DMS114 treated with DMSO at 0.1 percent for 48 hours (cell line): ENCODE measurements at regions not wholly inside any gene's neighbourhood (a gene's known extent, or its start where the extent isn't known, plus 50 kb on each side); places are given as distances from the start of the nearest gene placed in this dataset.

ENCODE experiments used
- DNase-seq: peaks from one replicate; lab custom pipeline; 2025; ENCODE audit not compliant: unreplicated experiment; lab: John Stamatoyannopoulos, UW

- DNase-seq, result no peak
These were observed 55.1 kb upstream of the SLC25A26 start for GRCh38 chr3:66165660-66166059.

- no peak for DNase-seq
These were observed 56.6 kb upstream of the SLC25A26 start for GRCh38 chr3:66164155-66164554.

DNA sequence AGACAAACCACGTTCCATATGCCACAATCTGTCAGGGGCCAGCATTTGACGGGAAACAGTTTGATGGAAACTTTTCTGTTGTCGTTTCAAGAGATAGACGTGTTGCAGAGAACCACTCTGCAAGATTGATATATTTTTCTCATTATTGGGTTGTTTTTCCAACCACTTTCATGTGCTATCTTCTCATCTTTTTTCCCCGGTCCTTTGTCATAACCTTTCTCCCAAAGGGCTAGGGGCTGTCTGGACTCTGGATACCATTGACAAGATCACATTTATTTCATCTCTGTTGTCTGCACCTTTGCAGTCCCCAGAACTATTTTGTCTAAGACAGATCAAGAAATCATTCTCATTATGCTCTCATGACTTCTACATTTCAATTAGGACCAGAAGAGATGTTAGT is 57.6 kb upstream of the SLC25A26 start:
- DNase-seq, result no peak

DNA sequence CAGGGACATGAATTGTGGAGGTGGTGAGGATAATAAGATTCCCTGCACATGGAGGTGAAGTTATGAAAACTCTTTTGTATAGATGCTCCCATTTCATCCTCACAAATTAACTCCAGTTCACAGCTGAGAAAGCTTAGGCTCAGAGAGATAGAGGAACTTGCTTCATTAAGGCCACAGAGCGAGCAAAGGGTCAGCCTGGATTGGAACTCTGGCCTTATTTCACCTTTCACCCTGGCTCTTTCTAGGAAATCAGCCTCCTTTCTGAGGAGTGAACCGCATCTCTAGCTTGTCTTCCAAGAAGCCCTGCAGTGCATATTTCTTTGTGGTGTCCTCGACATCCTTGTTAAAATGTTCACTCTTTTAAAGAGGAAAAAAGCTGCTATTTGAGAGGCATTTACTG is 58.0 kb upstream of the SLC25A26 start:
- no peak for DNase-seq

DNA sequence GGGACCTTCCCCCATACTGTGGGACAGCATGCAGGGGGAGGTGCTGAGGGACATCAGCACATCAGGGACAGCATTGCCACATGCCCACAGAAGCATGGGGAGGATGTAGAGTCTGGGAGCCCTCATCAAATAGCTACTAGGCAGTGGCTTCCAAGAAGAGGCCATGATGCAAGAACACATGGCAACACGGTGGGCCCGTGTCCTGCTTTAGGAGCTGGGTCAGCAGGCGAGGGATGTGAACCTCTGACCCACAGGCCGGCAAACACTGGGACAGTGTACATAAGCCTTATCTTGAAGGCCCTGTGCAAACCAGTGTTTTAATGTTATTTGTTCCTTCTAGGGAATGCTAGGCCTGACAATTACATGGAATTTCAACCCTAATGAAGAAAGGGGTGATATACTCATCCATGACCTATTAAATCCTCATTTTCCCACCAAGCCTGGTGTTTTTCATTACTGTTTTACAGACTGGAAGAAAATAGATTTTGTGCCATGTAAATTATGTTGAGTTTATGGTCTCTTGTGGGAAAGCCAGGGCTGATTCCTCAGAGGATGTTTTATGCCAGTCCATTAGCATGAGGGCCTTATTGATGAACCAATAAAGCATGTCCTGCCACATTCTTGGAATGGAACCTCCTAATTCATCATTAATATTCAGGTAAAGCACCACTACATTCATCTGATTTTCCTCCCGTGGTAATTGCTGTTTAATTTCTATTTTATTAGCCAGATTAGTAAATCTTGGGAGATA is 61.7 kb upstream of the SLC25A26 start:
- no peak for DNase-seq

DNA sequence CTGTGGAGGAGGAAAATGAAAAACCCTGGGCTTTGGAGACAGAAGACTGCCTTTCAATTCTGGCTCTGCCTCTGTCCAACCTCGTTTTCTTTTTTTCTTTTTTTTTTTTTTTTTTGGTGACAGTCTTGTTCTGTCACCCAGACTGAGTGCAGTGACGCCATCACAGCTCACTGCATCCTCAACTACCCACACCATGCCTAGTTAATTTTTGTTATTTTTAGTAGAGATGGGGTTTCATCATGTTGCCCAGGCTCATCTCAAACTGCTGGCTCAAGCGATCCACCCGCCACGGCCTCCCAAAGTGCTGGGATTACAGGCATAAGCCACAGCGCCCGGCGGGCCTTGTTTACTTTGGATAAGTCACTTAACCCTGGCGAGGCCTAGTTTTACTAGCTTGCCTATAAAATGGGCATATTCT is 66.3 kb upstream of the SLC25A26 start:
- DNase-seq, result no peak

DNA sequence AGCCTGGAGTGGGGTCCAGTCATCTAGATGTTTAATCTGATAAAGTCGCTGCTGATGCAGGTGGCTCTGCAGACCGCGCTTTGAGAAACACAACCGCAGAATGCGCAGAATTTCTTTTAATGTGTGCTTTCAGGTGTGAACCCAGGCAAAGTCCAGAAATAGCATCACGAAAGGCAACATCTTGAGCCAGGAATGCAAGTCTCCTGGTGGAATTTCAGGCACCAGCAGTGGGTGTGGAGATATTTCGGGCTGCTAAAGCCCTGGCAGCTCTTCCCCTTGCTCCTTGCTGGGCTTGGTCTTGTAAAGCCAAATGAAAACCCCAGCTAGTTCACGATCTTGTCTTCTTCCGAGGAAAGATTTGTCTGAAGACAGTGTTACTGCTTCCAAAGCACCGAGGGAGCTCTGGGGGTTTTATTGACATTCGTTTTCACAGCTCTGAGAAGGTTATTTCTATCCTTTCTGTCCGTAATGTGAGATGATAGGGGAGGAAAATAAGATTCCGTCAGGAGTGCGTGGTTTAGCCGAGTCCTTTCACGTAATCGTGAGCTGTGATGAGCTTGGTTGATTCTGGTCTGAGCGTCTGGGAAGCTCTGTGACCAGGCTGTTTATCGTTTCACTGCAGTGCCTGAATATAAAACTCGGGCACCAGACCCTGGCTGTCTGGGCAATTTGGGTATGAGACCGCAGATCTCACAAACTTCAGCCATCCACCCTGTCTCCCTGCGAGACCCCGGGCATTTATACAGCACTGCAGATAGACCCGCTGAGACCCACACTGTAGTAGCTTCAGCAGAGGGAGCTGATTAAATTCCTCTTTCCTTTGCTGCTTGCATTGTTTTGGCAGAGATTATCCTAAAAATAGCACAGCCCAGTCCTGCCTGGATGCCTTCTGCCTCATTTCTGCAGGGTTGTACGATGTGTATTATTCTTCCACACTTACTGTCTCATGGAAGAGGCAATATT is 67.0 kb upstream of the SLC25A26 start:
- DNase-seq, result no peak

GRCh38 chr3:66152336-66152735 is 68.5 kb upstream of the SLC25A26 start:
- no peak for DNase-seq

GRCh38 chr3:66150977-66151376 is 69.8 kb upstream of the SLC25A26 start:
- no peak for DNase-seq

- no peak for DNase-seq
These were observed 71.5 kb upstream of the SLC25A26 start for GRCh38 chr3:66149269-66149668.

DNA sequence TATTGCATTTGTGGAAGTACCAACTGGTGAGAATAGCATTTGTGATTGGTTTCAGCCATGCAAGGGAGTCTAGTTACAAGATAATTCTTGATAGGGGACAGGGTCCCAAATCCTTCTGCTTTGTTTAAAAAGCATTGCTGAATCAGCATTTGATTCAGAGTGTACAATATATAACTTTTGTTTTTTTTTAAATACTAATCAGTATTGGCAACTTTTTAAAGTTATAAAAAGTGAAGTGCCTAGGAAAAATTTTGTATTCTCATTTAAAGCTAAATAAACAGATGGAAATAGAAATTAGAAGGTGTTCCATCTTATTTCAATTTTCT is 75.4 kb upstream of the SLC25A26 start:
- no peak for DNase-seq

GRCh38 chr3:66144568-66145407 is 76.0 kb upstream of the SLC25A26 start:
- DNase-seq, result no peak

GRCh38 chr3:66142079-66142478 is 78.7 kb upstream of the SLC25A26 start:
- no peak for DNase-seq

- DNase-seq, result no peak
These were observed 79.9 kb upstream of the SLC25A26 start for GRCh38 chr3:66140743-66141372.

GRCh38 chr3:66140106-66140505 is 80.7 kb upstream of the SLC25A26 start:
- DNase-seq, result no peak

GRCh38 chr3:66139415-66139814 is 81.4 kb upstream of the SLC25A26 start:
- no peak for DNase-seq

DNA sequence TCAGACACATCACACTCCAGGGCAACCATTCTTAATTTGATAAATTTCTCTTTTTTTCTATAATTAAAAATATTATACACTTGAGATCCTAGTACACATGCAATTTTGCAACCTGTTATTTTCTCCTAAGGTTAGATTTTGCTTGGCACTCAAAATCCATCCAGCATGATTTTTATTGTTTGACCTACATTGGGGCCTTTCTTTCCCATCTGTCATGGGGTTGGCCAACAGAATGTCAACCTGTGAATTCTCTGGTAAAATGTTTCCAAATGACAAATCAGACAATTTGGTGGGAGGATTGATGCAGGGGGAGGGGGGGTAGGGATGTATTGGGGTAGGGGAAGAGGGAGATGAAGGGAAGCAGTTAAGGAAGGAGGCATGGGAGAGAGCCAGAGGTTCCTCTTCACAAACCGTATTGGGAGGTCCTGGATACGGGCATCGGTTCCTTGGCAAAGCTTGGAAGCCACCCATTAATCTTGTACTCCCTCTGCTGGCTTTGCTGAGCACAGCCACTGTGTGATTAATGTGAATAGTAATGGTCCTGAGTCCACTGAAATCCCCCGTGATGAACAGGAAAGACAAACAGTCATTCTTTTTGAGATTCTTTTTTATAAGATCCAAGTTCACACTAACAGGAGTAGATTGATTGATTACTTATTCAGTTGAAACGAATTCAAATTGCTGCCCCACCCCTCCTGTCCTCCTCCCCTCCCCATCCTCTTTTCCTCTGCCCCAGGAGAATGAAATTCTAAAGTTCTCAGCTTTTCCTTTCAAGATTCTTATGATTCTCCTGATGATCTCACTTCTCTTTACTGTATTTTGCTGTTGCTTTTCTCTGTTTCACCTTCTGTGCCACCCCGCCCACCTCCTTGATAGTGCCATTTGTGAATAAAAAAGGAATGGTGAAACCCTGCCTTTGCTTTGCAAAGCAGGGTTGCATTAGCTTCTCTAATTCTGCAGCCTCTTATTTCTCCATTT is 82.2 kb upstream of the SLC25A26 start:
- DNase-seq, result peak; percentile 53

GRCh38 chr3:66136597-66136996 is 84.2 kb upstream of the SLC25A26 start:
- no peak for DNase-seq

DNA sequence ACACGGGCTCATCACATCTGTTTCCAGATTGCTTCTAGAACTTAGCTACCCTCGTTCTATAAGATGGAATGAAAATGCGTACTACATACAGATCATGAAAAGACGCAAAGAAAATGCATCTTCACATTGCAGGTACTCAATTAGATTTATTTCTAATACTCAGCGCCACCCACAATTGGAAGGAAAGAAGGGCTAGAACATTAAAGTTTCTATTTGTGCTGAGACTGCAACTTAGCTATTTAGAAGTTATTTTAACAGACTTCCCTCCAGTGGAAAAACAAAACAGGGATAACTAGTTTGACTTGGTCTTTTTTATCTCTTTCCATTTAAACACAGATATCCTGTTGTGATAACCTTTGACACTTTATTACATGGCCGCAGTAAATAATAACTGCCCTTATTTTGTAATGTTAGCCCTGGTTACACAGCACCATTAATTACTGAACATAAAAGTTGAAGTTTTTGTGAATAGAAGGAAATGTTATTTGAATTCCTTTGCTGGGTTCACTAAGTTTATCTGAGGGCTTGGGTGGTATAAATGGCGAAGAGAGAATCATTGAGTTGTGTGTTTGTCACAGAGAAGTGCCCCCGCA is 86.9 kb upstream of the SLC25A26 start:
- no peak for DNase-seq
